ENCODE measurements at regions not wholly inside any gene's neighbourhood (a gene's known extent, or its start where the extent isn't known, plus 50 kb on each side); places are given as distances from the start of the nearest gene placed in this dataset.

GRCh38 chr11:26247340-26247739, 84.6 kb upstream of the ANO3 start:
- TF ChIP-seq CTCF (IDR thresholded peaks at IDR 0.05) (no peak), POLR2A (IDR thresholded peaks at IDR 0.05) (no peak)
